ENCODE measurements at regions not wholly inside any gene's neighbourhood (a gene's known extent, or its start where the extent isn't known, plus 50 kb on each side); places are given as distances from the start of the nearest gene placed in this dataset.

- no peak for TF ChIP-seq CTCF (IDR thresholded peaks at IDR 0.05)
- TF ChIP-seq POLR2A (IDR thresholded peaks at IDR 0.05): no peak
- TF ChIP-seq EP300 (IDR thresholded peaks at IDR 0.05): no peak
- no peak for TF ChIP-seq POLR2AphosphoS5 (IDR thresholded peaks at IDR 0.05)
These were observed 219.2 kb upstream of the FAT1 start for GRCh38 chr4:186942758-186943377.

All from gastroesophageal sphincter (tissue), 3 donors.